ENCODE measurements at regions not wholly inside any gene's neighbourhood (a gene's known extent, or its start where the extent isn't known, plus 50 kb on each side); places are given as distances from the start of the nearest gene placed in this dataset.

DNA sequence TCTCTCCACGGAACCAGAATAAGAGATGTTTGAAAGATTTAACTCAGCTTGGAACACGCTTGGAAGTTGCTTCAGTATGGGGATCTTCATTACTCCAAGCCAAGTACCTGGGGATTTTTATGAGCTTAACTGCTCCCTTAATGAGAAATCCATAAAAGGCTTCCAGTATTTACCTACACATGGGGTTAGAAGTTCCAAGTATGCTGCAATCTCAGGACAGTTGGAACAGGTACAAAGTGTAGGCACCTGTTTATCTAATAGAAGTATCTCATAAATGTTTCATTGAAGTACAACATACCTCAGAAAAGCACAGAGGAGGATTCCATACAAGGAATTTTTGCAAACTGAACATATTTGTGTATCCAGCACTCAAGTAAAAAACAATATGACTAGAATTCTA is 161.6 kb upstream of the PIRT start:
- Histone ChIP-seq H3K4me2 (ENCODE audit: insufficient read depth, low read length) (no peak overlapping the region), H3K9ac (replicated peaks; ENCODE audit: extremely low read depth, insufficient read depth, low read length) (no peak overlapping the region), H2AFZ (ENCODE audit: low read depth, low read length) (no peak overlapping the region), H4K20me1 (replicated peaks; ENCODE audit: control insufficient read depth, extremely low read depth, insufficient read depth, low read length) (no peaks in the 10 kb centered on the region), H3K9me1 (replicated peaks; ENCODE audit: control insufficient read depth, extremely low read depth, insufficient read depth, low read length) (no peaks in the 10 kb centered on the region), H3K27me3 (ENCODE audit: control insufficient read depth in 2 of 2, insufficient read depth in 2 of 2, low read length in 2 of 2) (no peaks in the 10 kb centered on the region), H3K36me3 (ENCODE audit: control insufficient read depth in 2 of 2, extremely low read depth in 1 of 2, insufficient read depth in 2 of 2, low read length in 2 of 2) (no peaks in the 10 kb centered on the region), H3K9me3 (replicated peaks; ENCODE audit: control insufficient read depth, insufficient read depth, low read length) (peaks cover 9% of the 10 kb centered on the region), H3K4me3 (replicated peaks in 1 of 3; ENCODE audit: insufficient read depth in 1 of 3, low read depth in 1 of 3, low read length in 3 of 3) (no peak overlapping the region), H3K27ac (ENCODE audit: insufficient read depth, low read depth, low read length) (no peak overlapping the region), H3K4me1 (ENCODE audit: control insufficient read depth, extremely low read depth, insufficient read depth, low read length) (no peaks in the 10 kb centered on the region), H3K79me2 (ENCODE audit: control insufficient read depth, insufficient read depth, low read length) (no peaks in the 10 kb centered on the region)
- intact Hi-C loops (cut with micrococcal nuclease) (no loop called here), dilution Hi-C loops (cut with MboI; ENCODE audit: extremely low pct_ligation_motif_present, low sequenced_read_pairs) (no loop called here)
- BruUV-seq (replicated peaks), result no TSS peak
- ChIA-PET CTCF (no interaction called here), POLR2A (no interaction called here)
- FAIRE-seq (no peak), DNase-seq (ENCODE audit: low read depth, low spot score) (no peak)
- TF ChIP-seq EZH2 (IDR thresholded peaks at IDR 0.05; ENCODE audit: borderline replicate concordance, low read depth, low read length, severe bottlenecking) (no peak), MYC (IDR thresholded peaks at IDR 0.05; ENCODE audit: low read depth, low read length) (no peak), POLR2AphosphoS5 (IDR thresholded peaks at IDR 0.05; ENCODE audit: insufficient read depth, low read depth, low read length) (no peak), FOS (IDR thresholded peaks at IDR 0.05; ENCODE audit: borderline replicate concordance, insufficient read depth, low read length) (no peak), GATA2 (IDR thresholded peaks at IDR 0.05; ENCODE audit: insufficient read depth, insufficient read length, low read depth, low read length) (no peak), JUN (IDR thresholded peaks at IDR 0.05; ENCODE audit: borderline replicate concordance, insufficient read depth, insufficient read length, low read depth) (no peak), POLR2A (IDR thresholded peaks at IDR 0.05; ENCODE audit: low read depth, low read length) (no peak)
- TF ChIP-seq, protein P1, sequence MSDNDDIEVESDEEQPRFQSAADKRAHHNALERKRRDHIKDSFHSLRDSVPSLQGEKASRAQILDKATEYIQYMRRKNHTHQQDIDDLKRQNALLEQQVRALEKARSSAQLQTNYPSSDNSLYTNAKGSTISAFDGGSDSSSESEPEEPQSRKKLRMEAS (IDR thresholded peaks at IDR 0.05; ENCODE audit: insufficient read depth, insufficient read length), result no peak
- TF ChIP-seq, protein P2, sequence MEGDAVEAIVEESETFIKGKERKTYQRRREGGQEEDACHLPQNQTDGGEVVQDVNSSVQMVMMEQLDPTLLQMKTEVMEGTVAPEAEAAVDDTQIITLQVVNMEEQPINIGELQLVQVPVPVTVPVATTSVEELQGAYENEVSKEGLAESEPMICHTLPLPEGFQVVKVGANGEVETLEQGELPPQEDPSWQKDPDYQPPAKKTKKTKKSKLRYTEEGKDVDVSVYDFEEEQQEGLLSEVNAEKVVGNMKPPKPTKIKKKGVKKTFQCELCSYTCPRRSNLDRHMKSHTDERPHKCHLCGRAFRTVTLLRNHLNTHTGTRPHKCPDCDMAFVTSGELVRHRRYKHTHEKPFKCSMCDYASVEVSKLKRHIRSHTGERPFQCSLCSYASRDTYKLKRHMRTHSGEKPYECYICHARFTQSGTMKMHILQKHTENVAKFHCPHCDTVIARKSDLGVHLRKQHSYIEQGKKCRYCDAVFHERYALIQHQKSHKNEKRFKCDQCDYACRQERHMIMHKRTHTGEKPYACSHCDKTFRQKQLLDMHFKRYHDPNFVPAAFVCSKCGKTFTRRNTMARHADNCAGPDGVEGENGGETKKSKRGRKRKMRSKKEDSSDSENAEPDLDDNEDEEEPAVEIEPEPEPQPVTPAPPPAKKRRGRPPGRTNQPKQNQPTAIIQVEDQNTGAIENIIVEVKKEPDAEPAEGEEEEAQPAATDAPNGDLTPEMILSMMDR (IDR thresholded peaks at IDR 0.05; ENCODE audit: extremely low read depth in 1 of 2, insufficient read depth in 1 of 2, low read depth in 1 of 2, low read length in 2 of 2), result no peak
